Mucosa of descending colon (tissue), 3 donors: ENCODE measurements at regions not wholly inside any gene's neighbourhood (a gene's known extent, or its start where the extent isn't known, plus 50 kb on each side); places are given as distances from the start of the nearest gene placed in this dataset.

Experiments used
- ATAC-seq: fragments of 200-7000 bp; cut with Tn5 transposase; one replicate; pipeline ENCODE4 v1.9.1; 2020; ENCODE audit warnings: mild to moderate bottlenecking, moderate library complexity
- DNase-seq, 3 donors: peaks; one replicate each; pipeline ENCODE4 v3.0.0-alpha.2; 2020
- H3K36me3 ChIP-seq: fragments of 200-600 bp; one replicate; pipeline ENCODE4 v1.8.0; 2021; ENCODE audit warnings: low read depth, mild to moderate bottlenecking
- H3K4me1 ChIP-seq: fragments of 200-600 bp; one replicate; pipeline ENCODE4 v1.8.0; 2021; ENCODE audit warnings: low read depth, mild to moderate bottlenecking
- H3K4me3 ChIP-seq: fragments of 200-600 bp; one replicate; pipeline ENCODE4 v1.8.0; 2021; ENCODE audit warnings: mild to moderate bottlenecking
- H3K9me3 ChIP-seq: fragments of 200-600 bp; one replicate; pipeline ENCODE4 v1.8.0; 2021; ENCODE audit warnings: mild to moderate bottlenecking
- CTCF ChIP-seq: fragments of 200-600 bp; IDR thresholded peaks from one replicate; pipeline ENCODE4 v1.8.0; 2022; ENCODE audit warnings: antibody characterized with exemption, mild to moderate bottlenecking
- intact Hi-C, 2 donors: fragments of 100-400 bp; cut with DNase I in 1 of 2; cut with micrococcal nuclease in 1 of 2; formaldehyde crosslinking; loops; one replicate each; pipeline versions ENCODE4 v1.11.0 to v1.11.1; 2022; cut with DNase I, micrococcal nuclease
- donor health status: DM: no; HTN: no; CAD: no; lungs with moderate emphysema.
- donor health status: DM: no; HTN: no; CAD: no.
- donor health status: DM: no; HTN: yes; CAD: no.

GRCh38 chr2:22741216-22741615 is 643.8 kb upstream of the KLHL29 start:
- intact Hi-C loops: no loop called here
- no peak for ATAC-seq
- H3K4me3 ChIP-seq: no peak overlapping the region

GRCh38 chr2:22748909-22749308 is 636.1 kb upstream of the KLHL29 start:
- intact Hi-C loops: no loop called here
- Histone ChIP-seq H3K36me3 (no peaks in the 10 kb centered on the region), H3K9me3 (no peaks in the 10 kb centered on the region), H3K4me1 (no peaks in the 10 kb centered on the region), H3K4me3 (no peak overlapping the region)
- ATAC-seq (no peak), DNase-seq (no peak)
- no peak for TF ChIP-seq CTCF

More at GRCh38 chr2:22741216-22741615, 643.8 kb upstream of the KLHL29 start:
- no peak for TF ChIP-seq CTCF
- DNase-seq: no peak
- H3K4me1 ChIP-seq: no peaks in the 10 kb centered on the region
- H3K36me3 ChIP-seq: no peaks in the 10 kb centered on the region
- no peaks in the 10 kb centered on the region for H3K9me3 ChIP-seq

DNA sequence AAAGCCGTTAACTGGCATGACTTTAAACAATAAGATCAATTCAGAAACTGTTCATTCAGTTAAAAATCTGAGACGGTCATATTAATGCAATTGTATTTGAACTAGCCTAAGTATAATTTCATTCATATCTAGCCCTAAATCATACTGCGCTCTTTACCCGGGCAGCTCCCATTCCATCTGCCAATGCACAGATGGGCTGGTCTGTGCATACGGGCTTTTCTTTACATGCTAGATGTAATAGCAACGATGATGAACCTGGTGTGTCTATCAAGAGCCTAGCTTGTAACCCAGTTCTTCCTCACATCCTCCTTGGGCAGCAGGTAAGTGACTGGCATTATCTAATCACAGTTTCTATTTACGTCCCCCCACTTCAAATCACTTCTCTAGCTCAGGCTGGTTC is 631.5 kb upstream of the KLHL29 start:
- no peaks in the 10 kb centered on the region for H3K36me3 ChIP-seq
- ATAC-seq: no peak
- no peaks in the 10 kb centered on the region for H3K9me3 ChIP-seq
- intact Hi-C loops: no loop called here
- H3K4me3 ChIP-seq: no peak overlapping the region
- H3K4me1 ChIP-seq: no peaks in the 10 kb centered on the region
- no peak for DNase-seq
- TF ChIP-seq CTCF: no peak

GRCh38 chr2:22756276-22757043 is 628.5 kb upstream of the KLHL29 start:
- no peaks in the 10 kb centered on the region for H3K4me1 ChIP-seq
- no peak overlapping the region for H3K4me3 ChIP-seq
- intact Hi-C loops: no loop called here
- DNase-seq (no peak), ATAC-seq (no peak)
- TF ChIP-seq CTCF: no peak
- H3K36me3 ChIP-seq: no peaks in the 10 kb centered on the region
- no peaks in the 10 kb centered on the region for H3K9me3 ChIP-seq

DNA sequence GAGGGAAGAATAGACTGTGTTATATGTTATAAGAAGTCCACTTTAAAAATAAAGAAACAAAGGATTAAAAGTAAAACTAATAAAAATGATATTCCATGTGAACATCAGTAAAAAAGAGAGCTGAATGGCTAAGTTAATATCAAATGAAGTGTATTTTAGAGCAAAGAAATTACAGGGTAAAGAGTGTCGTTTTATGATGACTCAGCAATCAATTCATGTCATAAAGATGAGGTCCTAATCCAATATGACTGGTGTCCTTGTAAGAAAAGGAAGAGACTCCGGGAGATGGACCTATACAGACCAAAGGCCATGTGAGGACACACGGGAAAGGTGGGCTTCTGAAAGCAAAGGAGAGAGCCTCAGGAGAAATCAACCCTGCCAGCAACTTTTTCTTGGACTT is 615.5 kb upstream of the KLHL29 start:
- TF ChIP-seq CTCF: no peak
- Histone ChIP-seq H3K4me1 (no peaks in the 10 kb centered on the region), H3K36me3 (no peaks in the 10 kb centered on the region), H3K9me3 (no peaks in the 10 kb centered on the region), H3K4me3 (no peak overlapping the region)
- no peak for DNase-seq
- ATAC-seq: no peak
- intact Hi-C loops: no loop called here
